IPS DF 19.7 (cell line): ENCODE measurements at regions not wholly inside any gene's neighbourhood (a gene's known extent, or its start where the extent isn't known, plus 50 kb on each side); places are given as distances from the start of the nearest gene placed in this dataset.

Experiments
- DNase-seq: peaks from one replicate; pipeline ENCODE4 v3.0.0-alpha.2; 2013; ENCODE audit warnings: low read depth, low spot score

- peak; percentile 42 for DNase-seq
These were observed 87.4 kb downstream of the ELAPOR2 start for GRCh38 chr7:86972072-86972471.

GRCh38 chr7:86970986-86971385, 88.5 kb downstream of the ELAPOR2 start:
- no peak for DNase-seq

GRCh38 chr7:86970547-86970946, 88.9 kb downstream of the ELAPOR2 start:
- no peak for DNase-seq

GRCh38 chr7:86969865-86970264, 89.6 kb downstream of the ELAPOR2 start:
- no peak for DNase-seq

GRCh38 chr7:86968618-86969017, 90.8 kb downstream of the ELAPOR2 start:
- DNase-seq: no peak

GRCh38 chr7:86966916-86967315, 92.5 kb downstream of the ELAPOR2 start:
- no peak for DNase-seq

GRCh38 chr7:86965727-86966120, 93.7 kb downstream of the ELAPOR2 start:
- DNase-seq: no peak

- no peak for DNase-seq
These were observed 94.3 kb downstream of the ELAPOR2 start for GRCh38 chr7:86964973-86965726.

GRCh38 chr7:86963599-86964230, 95.7 kb downstream of the ELAPOR2 start:
- no peak for DNase-seq

- DNase-seq: no peak
These were observed 96.8 kb downstream of the ELAPOR2 start for GRCh38 chr7:86962623-86963022.

- no peak for DNase-seq
These were observed 97.8 kb downstream of the ELAPOR2 start for GRCh38 chr7:86961686-86962085.

GRCh38 chr7:86958380-86958779, 101.1 kb downstream of the ELAPOR2 start:
- no peak for DNase-seq

- DNase-seq: no peak
These were observed 102.9 kb downstream of the ELAPOR2 start for GRCh38 chr7:86956567-86956966.

GRCh38 chr7:86955895-86956503, 103.5 kb downstream of the ELAPOR2 start:
- no peak for DNase-seq

- no peak for DNase-seq
These were observed 104.5 kb downstream of the ELAPOR2 start for GRCh38 chr7:86954971-86955370.

- no peak for DNase-seq
These were observed 105.7 kb downstream of the ELAPOR2 start for GRCh38 chr7:86953653-86954336.

- no peak for DNase-seq
These were observed 106.2 kb downstream of the ELAPOR2 start for GRCh38 chr7:86953219-86953618.

- no peak for DNase-seq
These were observed 107.6 kb downstream of the ELAPOR2 start for GRCh38 chr7:86951895-86952294.

- no peak for DNase-seq
These were observed 108.5 kb downstream of the ELAPOR2 start for GRCh38 chr7:86950944-86951343.

- no peak for DNase-seq
These were observed 109.1 kb downstream of the ELAPOR2 start for GRCh38 chr7:86950360-86950759.

GRCh38 chr7:86949779-86950260, 109.6 kb downstream of the ELAPOR2 start:
- DNase-seq: no peak
